ENCODE measurements at regions not wholly inside any gene's neighbourhood (a gene's known extent, or its start where the extent isn't known, plus 50 kb on each side); places are given as distances from the start of the nearest gene placed in this dataset.

DNA sequence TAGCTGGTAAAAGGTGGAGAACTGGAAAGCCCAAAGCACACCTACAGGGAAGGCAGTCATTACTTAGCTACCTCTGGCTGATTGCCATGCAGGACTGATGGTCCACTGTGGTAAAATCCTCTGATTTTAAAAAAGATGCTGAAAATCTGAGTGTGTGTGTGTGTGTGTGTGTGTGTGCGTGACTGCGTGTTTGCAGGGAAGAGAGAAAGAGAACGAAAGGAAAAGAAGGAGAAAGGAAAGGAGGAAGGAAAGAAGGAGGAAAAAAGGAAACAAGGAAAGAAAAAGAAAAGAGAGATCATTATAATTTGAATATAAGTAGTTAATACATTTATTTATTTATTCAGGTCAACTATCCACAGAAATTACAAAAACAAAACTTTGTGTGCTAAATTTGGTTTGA is 488.7 kb upstream of the KCNMB2 start (continued):
- no peak for TF ChIP-seq PRRX2 (CRISPR knock-in tag; IDR thresholded peaks at IDR 0.05)
- TF ChIP-seq, protein P1, sequence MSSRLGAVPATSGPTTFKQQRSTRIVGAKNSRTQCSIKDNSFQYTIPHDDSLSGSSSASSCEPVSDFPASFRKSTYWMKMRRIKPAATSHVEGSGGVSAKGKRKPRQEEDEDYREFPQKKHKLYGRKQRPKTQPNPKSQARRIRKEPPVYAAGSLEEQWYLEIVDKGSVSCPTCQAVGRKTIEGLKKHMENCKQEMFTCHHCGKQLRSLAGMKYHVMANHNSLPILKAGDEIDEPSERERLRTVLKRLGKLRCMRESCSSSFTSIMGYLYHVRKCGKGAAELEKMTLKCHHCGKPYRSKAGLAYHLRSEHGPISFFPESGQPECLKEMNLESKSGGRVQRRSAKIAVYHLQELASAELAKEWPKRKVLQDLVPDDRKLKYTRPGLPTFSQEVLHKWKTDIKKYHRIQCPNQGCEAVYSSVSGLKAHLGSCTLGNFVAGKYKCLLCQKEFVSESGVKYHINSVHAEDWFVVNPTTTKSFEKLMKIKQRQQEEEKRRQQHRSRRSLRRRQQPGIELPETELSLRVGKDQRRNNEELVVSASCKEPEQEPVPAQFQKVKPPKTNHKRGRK (CRISPR knock-in tag; IDR thresholded peaks at IDR 0.05; ENCODE audit: borderline replicate concordance): no peak

DNA sequence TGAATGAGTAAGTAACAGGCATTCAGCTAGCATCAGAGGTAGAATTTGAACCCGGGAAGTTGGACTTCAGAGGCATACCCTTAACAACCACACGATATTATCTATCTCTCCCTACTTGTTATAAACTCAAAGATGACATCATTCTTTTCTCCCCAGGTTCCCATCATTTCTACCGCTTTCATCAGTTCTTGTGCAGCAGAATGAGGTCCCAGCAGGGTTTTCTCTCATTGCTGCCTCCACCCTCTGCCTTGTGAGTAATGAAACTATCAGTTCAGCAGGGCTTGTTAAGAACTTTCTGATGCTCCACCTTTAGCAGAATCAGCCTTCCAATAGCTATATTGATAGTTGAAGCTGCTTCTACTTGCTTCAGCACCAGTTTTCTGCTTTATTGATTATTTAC is 487.5 kb upstream of the KCNMB2 start:
- Mint-ChIP-seq H3K4me1 (no peaks in the 10 kb centered on the region), H3K36me3 (no peaks in the 10 kb centered on the region), H3K27ac (no peak overlapping the region), H3K9me3 (peaks cover 5% of the 10 kb centered on the region), H3K27me3 (ENCODE audit: low read depth) (no peaks in the 10 kb centered on the region), H3K4me3 (no peak overlapping the region)
- TF ChIP-seq, protein P2, sequence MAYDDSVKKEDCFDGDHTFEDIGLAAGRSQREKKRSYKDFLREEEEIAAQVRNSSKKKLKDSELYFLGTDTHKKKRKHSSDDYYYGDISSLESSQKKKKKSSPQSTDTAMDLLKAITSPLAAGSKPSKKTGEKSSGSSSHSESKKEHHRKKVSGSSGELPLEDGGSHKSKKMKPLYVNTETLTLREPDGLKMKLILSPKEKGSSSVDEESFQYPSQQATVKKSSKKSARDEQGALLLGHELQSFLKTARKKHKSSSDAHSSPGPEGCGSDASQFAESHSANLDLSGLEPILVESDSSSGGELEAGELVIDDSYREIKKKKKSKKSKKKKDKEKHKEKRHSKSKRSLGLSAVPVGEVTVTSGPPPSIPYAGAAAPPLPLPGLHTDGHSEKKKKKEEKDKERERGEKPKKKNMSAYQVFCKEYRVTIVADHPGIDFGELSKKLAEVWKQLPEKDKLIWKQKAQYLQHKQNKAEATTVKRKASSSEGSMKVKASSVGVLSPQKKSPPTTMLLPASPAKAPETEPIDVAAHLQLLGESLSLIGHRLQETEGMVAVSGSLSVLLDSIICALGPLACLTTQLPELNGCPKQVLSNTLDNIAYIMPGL (CRISPR knock-in tag; IDR thresholded peaks at IDR 0.05): no peak
- TF ChIP-seq ATF1 (CRISPR knock-in tag; IDR thresholded peaks at IDR 0.05) (no peak), EMX1 (CRISPR knock-in tag; IDR thresholded peaks at IDR 0.05) (no peak), ZNF396 (CRISPR knock-in tag; IDR thresholded peaks at IDR 0.05; ENCODE audit: borderline replicate concordance) (no peak), GTF2I (CRISPR knock-in tag; conservative IDR thresholded peaks at IDR 0.05) (no peak), MYBL2 (CRISPR knock-in tag; IDR thresholded peaks at IDR 0.05) (no peak)
- TF ChIP-seq, protein P3, sequence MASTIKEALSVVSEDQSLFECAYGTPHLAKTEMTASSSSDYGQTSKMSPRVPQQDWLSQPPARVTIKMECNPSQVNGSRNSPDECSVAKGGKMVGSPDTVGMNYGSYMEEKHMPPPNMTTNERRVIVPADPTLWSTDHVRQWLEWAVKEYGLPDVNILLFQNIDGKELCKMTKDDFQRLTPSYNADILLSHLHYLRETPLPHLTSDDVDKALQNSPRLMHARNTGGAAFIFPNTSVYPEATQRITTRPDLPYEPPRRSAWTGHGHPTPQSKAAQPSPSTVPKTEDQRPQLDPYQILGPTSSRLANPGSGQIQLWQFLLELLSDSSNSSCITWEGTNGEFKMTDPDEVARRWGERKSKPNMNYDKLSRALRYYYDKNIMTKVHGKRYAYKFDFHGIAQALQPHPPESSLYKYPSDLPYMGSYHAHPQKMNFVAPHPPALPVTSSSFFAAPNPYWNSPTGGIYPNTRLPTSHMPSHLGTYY (CRISPR knock-in tag; IDR thresholded peaks at IDR 0.05): no peak
- TF ChIP-seq, protein P4, sequence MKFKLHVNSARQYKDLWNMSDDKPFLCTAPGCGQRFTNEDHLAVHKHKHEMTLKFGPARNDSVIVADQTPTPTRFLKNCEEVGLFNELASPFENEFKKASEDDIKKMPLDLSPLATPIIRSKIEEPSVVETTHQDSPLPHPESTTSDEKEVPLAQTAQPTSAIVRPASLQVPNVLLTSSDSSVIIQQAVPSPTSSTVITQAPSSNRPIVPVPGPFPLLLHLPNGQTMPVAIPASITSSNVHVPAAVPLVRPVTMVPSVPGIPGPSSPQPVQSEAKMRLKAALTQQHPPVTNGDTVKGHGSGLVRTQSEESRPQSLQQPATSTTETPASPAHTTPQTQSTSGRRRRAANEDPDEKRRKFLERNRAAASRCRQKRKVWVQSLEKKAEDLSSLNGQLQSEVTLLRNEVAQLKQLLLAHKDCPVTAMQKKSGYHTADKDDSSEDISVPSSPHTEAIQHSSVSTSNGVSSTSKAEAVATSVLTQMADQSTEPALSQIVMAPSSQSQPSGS (CRISPR knock-in tag; IDR thresholded peaks at IDR 0.05; ENCODE audit: borderline replicate concordance, low read depth): no peak
- ChIA-PET POLR2A (no interaction called here), CTCF (no interaction called here)
- ATAC-seq: no peak
- DNase-seq (ENCODE audit: low spot score): no peak

DNA sequence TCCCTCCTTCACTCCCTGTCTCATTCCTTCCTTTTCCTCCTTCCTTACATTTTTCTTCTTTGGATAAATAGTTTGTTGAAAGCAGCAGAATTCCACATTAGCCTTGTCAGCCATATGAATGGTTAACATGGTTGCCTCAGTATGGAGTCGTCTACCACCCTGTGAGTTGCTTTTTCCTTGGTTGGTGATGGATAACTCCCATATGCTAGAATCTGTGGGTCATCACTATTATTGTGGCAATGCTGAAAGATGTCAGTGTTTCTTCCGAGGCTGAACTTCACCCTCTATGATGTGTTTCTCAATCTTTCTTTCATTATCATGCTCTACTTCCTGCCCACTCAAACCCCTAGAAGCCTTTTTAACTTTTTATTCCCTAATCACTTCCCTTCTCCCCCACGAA is 481.8 kb upstream of the KCNMB2 start:
- Mint-ChIP-seq H3K36me3 (no peaks in the 10 kb centered on the region), H3K27me3 (ENCODE audit: low read depth) (no peaks in the 10 kb centered on the region), H3K9me3 (no peaks in the 10 kb centered on the region), H3K27ac (no peak overlapping the region), H3K4me3 (no peak overlapping the region), H3K4me1 (peaks cover 11% of the 10 kb centered on the region)
- CTCF ChIA-PET: no interaction called here
- no peak; the same call in 1 of the 2 replicates for ATAC-seq
- POLR2A ChIA-PET: no interaction called here
- DNase-seq (ENCODE audit: low spot score): no peak
- TF ChIP-seq NR2C2 (CRISPR knock-in tag; IDR thresholded peaks at IDR 0.05) (no peak), CREB1 (CRISPR knock-in tag; IDR thresholded peaks at IDR 0.05) (no peak), SMAD4 (CRISPR knock-in tag; IDR thresholded peaks at IDR 0.05) (no peak), ZNF396 (CRISPR knock-in tag; IDR thresholded peaks at IDR 0.05; ENCODE audit: borderline replicate concordance) (no peak)
- TF ChIP-seq, protein P5, sequence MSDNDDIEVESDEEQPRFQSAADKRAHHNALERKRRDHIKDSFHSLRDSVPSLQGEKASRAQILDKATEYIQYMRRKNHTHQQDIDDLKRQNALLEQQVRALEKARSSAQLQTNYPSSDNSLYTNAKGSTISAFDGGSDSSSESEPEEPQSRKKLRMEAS (CRISPR knock-in tag; IDR thresholded peaks at IDR 0.05): no peak
- TF ChIP-seq, protein P6, sequence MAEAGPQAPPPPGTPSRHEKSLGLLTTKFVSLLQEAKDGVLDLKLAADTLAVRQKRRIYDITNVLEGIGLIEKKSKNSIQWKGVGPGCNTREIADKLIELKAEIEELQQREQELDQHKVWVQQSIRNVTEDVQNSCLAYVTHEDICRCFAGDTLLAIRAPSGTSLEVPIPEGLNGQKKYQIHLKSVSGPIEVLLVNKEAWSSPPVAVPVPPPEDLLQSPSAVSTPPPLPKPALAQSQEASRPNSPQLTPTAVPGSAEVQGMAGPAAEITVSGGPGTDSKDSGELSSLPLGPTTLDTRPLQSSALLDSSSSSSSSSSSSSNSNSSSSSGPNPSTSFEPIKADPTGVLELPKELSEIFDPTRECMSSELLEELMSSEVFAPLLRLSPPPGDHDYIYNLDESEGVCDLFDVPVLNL (CRISPR knock-in tag; IDR thresholded peaks at IDR 0.05; ENCODE audit: borderline replicate concordance, low read depth): no peak
- TF ChIP-seq, protein P7, sequence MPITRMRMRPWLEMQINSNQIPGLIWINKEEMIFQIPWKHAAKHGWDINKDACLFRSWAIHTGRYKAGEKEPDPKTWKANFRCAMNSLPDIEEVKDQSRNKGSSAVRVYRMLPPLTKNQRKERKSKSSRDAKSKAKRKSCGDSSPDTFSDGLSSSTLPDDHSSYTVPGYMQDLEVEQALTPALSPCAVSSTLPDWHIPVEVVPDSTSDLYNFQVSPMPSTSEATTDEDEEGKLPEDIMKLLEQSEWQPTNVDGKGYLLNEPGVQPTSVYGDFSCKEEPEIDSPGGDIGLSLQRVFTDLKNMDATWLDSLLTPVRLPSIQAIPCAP (CRISPR knock-in tag; IDR thresholded peaks at IDR 0.05): no peak
- TF ChIP-seq, protein P8, sequence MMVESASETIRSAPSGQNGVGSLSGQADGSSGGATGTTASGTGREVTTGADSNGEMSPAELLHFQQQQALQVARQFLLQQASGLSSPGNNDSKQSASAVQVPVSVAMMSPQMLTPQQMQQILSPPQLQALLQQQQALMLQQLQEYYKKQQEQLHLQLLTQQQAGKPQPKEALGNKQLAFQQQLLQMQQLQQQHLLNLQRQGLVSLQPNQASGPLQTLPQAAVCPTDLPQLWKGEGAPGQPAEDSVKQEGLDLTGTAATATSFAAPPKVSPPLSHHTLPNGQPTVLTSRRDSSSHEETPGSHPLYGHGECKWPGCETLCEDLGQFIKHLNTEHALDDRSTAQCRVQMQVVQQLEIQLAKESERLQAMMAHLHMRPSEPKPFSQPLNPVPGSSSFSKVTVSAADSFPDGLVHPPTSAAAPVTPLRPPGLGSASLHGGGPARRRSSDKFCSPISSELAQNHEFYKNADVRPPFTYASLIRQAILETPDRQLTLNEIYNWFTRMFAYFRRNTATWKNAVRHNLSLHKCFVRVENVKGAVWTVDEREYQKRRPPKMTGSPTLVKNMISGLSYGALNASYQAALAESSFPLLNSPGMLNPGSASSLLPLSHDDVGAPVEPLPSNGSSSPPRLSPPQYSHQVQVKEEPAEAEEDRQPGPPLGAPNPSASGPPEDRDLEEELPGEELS (CRISPR knock-in tag; IDR thresholded peaks at IDR 0.05): no peak
- TF ChIP-seq, protein P9, sequence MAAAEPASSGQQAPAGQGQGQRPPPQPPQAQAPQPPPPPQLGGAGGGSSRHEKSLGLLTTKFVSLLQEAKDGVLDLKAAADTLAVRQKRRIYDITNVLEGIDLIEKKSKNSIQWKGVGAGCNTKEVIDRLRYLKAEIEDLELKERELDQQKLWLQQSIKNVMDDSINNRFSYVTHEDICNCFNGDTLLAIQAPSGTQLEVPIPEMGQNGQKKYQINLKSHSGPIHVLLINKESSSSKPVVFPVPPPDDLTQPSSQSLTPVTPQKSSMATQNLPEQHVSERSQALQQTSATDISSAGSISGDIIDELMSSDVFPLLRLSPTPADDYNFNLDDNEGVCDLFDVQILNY (CRISPR knock-in tag; IDR thresholded peaks at IDR 0.05): no peak
- TF ChIP-seq, protein P10, sequence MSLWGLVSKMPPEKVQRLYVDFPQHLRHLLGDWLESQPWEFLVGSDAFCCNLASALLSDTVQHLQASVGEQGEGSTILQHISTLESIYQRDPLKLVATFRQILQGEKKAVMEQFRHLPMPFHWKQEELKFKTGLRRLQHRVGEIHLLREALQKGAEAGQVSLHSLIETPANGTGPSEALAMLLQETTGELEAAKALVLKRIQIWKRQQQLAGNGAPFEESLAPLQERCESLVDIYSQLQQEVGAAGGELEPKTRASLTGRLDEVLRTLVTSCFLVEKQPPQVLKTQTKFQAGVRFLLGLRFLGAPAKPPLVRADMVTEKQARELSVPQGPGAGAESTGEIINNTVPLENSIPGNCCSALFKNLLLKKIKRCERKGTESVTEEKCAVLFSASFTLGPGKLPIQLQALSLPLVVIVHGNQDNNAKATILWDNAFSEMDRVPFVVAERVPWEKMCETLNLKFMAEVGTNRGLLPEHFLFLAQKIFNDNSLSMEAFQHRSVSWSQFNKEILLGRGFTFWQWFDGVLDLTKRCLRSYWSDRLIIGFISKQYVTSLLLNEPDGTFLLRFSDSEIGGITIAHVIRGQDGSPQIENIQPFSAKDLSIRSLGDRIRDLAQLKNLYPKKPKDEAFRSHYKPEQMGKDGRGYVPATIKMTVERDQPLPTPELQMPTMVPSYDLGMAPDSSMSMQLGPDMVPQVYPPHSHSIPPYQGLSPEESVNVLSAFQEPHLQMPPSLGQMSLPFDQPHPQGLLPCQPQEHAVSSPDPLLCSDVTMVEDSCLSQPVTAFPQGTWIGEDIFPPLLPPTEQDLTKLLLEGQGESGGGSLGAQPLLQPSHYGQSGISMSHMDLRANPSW (CRISPR knock-in tag; conservative IDR thresholded peaks at IDR 0.05; ENCODE audit: low read depth): no peak
